ENCODE measurements at regions not wholly inside any gene's neighbourhood (a gene's known extent, or its start where the extent isn't known, plus 50 kb on each side); places are given as distances from the start of the nearest gene placed in this dataset.

- Mint-ChIP-seq H3K4me3 (no peak overlapping the region), H3K36me3 (ENCODE audit: low read depth) (no peaks in the 10 kb centered on the region), H3K4me1 (ENCODE audit: low read depth) (no peaks in the 10 kb centered on the region), H3K27me3 (no peaks in the 10 kb centered on the region), H3K27ac (no peak overlapping the region), H3K9me3 (peaks cover 4% of the 10 kb centered on the region)
- TF ChIP-seq, protein P1, sequence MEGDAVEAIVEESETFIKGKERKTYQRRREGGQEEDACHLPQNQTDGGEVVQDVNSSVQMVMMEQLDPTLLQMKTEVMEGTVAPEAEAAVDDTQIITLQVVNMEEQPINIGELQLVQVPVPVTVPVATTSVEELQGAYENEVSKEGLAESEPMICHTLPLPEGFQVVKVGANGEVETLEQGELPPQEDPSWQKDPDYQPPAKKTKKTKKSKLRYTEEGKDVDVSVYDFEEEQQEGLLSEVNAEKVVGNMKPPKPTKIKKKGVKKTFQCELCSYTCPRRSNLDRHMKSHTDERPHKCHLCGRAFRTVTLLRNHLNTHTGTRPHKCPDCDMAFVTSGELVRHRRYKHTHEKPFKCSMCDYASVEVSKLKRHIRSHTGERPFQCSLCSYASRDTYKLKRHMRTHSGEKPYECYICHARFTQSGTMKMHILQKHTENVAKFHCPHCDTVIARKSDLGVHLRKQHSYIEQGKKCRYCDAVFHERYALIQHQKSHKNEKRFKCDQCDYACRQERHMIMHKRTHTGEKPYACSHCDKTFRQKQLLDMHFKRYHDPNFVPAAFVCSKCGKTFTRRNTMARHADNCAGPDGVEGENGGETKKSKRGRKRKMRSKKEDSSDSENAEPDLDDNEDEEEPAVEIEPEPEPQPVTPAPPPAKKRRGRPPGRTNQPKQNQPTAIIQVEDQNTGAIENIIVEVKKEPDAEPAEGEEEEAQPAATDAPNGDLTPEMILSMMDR (IDR thresholded peaks at IDR 0.05), result no peak
- ChIA-PET CTCF (no interaction called here), POLR2A (no interaction called here)
- DNase-seq, result no peak
- intact Hi-C loops (cut with micrococcal nuclease), result no loop called here
- ATAC-seq, result no peak
Measured at GRCh38 chr13:47475441-47475948, 525.6 kb downstream of the SUCLA2 start.

DNA sequence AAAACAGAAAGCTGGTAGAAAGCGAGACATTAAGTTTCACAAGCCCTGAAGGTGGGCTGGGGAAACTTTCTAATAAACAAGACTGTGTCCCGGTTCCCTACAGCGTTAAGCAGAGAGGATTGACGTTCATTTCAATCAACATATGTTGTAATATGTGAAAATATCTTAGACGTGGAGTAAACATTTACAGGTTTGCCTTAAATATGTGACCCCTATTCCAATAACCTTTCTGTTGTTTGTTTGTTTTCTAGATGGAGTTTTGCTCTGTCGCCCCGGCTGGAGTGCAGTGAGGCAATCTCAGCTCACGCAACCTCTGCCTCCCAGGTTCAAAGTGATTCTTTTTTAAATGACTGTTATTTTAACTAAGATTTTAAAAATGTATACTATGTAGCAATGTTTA lies 526.2 kb downstream of the SUCLA2 start:
- peaks cover 4% of the 10 kb centered on the region for H3K9me3 Mint-ChIP-seq
- no peaks in the 10 kb centered on the region for H3K27me3 Mint-ChIP-seq
- no peak overlapping the region for H3K4me3 Mint-ChIP-seq
- H3K36me3 Mint-ChIP-seq (ENCODE audit: low read depth), result no peaks in the 10 kb centered on the region
- CTCF ChIA-PET, result no interaction called here
- TF ChIP-seq, protein P1 (IDR thresholded peaks at IDR 0.05), result no peak
- no peak overlapping the region for H3K27ac Mint-ChIP-seq
- no peak for ATAC-seq
- H3K4me1 Mint-ChIP-seq (ENCODE audit: low read depth), result no peaks in the 10 kb centered on the region
- no peak for DNase-seq
- POLR2A ChIA-PET, result no interaction called here
- intact Hi-C loops (cut with micrococcal nuclease), result no loop called here

DNA sequence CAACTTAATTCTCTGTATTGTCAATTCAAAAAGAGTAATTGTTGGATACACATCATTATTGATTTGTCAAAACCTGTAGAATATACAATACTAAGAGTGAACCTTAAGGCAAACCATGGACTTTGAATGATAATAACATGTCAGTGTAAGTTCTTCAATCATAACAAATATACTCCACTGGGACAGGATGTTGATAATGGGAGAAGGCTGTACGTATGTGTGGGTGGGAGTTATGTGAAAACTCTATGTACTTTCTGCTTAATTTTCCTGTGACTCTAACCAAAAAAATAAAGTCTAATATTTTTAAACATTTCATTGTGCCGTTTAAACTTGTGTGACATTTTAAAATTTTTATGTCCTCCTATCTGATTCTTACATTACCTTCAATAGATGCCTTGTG lies 526.7 kb downstream of the SUCLA2 start:
- Mint-ChIP-seq H3K9me3 (peaks cover 4% of the 10 kb centered on the region), H3K4me3 (no peak overlapping the region), H3K27me3 (no peaks in the 10 kb centered on the region), H3K27ac (no peak overlapping the region), H3K4me1 (ENCODE audit: low read depth) (no peaks in the 10 kb centered on the region), H3K36me3 (ENCODE audit: low read depth) (no peaks in the 10 kb centered on the region)
- no peak for DNase-seq
- intact Hi-C loops (cut with micrococcal nuclease), result no loop called here
- ChIA-PET POLR2A (no interaction called here), CTCF (no interaction called here)
- no peak for ATAC-seq
- TF ChIP-seq, protein P1 (IDR thresholded peaks at IDR 0.05), result no peak

DNA sequence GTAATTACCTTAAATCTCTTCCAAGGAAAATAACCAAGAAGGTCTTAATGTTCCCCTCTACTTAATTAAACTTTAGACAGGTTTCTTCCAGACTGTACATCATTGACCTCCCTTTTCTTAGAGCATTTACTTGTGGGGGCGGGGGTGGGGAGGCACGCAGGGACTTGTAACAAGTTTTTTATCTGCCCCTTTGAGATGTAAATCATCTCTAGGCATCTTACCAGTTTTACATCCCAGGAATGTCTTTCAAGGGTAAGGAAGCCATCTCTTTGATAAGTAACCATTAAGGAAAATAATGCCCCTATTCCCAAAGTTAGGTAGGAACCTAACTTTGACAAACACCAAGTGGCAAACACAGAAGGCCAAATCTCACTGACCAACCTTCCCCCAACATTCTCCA lies 528.6 kb downstream of the SUCLA2 start:
- H3K9me3 Mint-ChIP-seq, result peaks cover 4% of the 10 kb centered on the region
- no peak overlapping the region for H3K27ac Mint-ChIP-seq
- H3K4me3 Mint-ChIP-seq, result no peak overlapping the region
- no peaks in the 10 kb centered on the region for H3K27me3 Mint-ChIP-seq
- TF ChIP-seq, protein P1 (IDR thresholded peaks at IDR 0.05), result no peak
- no peak for ATAC-seq
- CTCF ChIA-PET, result no interaction called here
- H3K4me1 Mint-ChIP-seq (ENCODE audit: low read depth), result no peaks in the 10 kb centered on the region
- intact Hi-C loops (cut with micrococcal nuclease), result no loop called here
- POLR2A ChIA-PET, result no interaction called here
- H3K36me3 Mint-ChIP-seq (ENCODE audit: low read depth), result no peaks in the 10 kb centered on the region
- no peak for DNase-seq

DNA sequence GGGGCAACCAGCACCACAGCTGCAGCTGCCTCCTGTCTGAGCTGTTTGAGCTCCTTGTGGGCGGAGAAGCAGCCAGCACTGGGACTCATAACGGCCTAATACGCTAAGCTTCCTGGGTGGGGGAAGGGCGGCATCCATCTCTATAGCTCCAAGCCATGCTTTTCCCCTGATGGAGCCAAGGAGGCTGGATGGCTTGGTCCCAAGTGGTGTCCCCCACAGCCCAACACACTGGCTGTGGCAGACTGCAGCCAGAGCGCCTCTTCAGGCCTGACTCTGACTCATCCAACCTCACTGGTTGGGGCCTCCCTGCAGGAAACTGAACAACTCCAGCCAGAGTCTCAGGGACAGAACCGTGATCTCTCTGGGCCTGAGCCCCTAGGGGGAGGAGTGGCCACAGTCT lies 537.3 kb downstream of the SUCLA2 start:
- H3K4me3 Mint-ChIP-seq, result no peak overlapping the region
- H3K27ac Mint-ChIP-seq, result no peak overlapping the region
- peaks cover 17% of the 10 kb centered on the region for H3K9me3 Mint-ChIP-seq
- no peak for ATAC-seq
- ChIA-PET POLR2A (no interaction called here), CTCF (no interaction called here)
- no peaks in the 10 kb centered on the region for H3K36me3 Mint-ChIP-seq (ENCODE audit: low read depth)
- TF ChIP-seq, protein P1 (IDR thresholded peaks at IDR 0.05), result no peak
- intact Hi-C loops (cut with micrococcal nuclease), result no loop called here
- no peaks in the 10 kb centered on the region for H3K4me1 Mint-ChIP-seq (ENCODE audit: low read depth)
- H3K27me3 Mint-ChIP-seq, result no peaks in the 10 kb centered on the region
- DNase-seq, result no peak
